Caco-2 (cell line): ENCODE measurements at regions not wholly inside any gene's neighbourhood (a gene's known extent, or its start where the extent isn't known, plus 50 kb on each side); places are given as distances from the start of the nearest gene placed in this dataset.

ENCODE experiments used
- BruUV-seq: library from RNA; stranded (reverse); fragments of 400-500 nt; replicated peaks from 2 replicates; lab custom pipeline; 2021; lab: Mats Ljungman, UMichigan
- CTCF ChIA-PET: fragments of 300-600 bp; sonication (Branson Sonifier 250); formaldehyde crosslinking; loops from one replicate; lab custom pipeline; 2022; ENCODE audit warnings: antibody characterized with exemption; lab: Charles Lee
- POLR2A ChIA-PET: fragments of 300-600 bp; sonication (Branson Sonifier 250); formaldehyde crosslinking; loops from one replicate; lab custom pipeline; 2022; ENCODE audit warnings: antibody characterized with exemption; lab: Charles Lee
- DNase-seq, 2 experiments: peaks; one replicate each; pipeline versions ENCODE4 v3.0.0 to v3.0.0-alpha.2; 2020 to 2022
- H3K27me3 ChIP-seq: replicated peaks from 2 replicates; pipeline ENCODE4 v1.6.0; 2011; ENCODE audit warnings: low read length; ENCODE audit not compliant: control insufficient read depth, insufficient read depth
- H3K36me3 ChIP-seq: 2 replicates; pipeline ENCODE4 v1.5.1; 2011; ENCODE audit warnings: low read length; ENCODE audit not compliant: control insufficient read depth, insufficient read depth
- H3K4me1 ChIP-seq: fragments of 250-450 bp; sonication (Bioruptor Pico); 2 replicates; pipeline ENCODE4 v1.5.1; 2020; ENCODE audit warnings: mild to moderate bottlenecking
- H3K4me3 ChIP-seq: 2 replicates; pipeline ENCODE4 v1.5.1; 2011; ENCODE audit warnings: low read depth, mild to moderate bottlenecking, control low read depth, low read length
- H3K9me3 ChIP-seq: fragments of 250-450 bp; sonication (Bioruptor Pico); 2 replicates; pipeline ENCODE4 v1.5.1; 2020; ENCODE audit warnings: mild to moderate bottlenecking, moderate library complexity
- H3K27ac Mint-ChIP-seq: one replicate; pipeline ENCODE4 v1.8.0; 2022; ENCODE audit warnings: mixed read lengths; ENCODE audit not compliant: unreplicated experiment
- H3K27me3 Mint-ChIP-seq: one replicate; pipeline ENCODE4 v1.8.0; 2022; ENCODE audit warnings: mixed read lengths; ENCODE audit not compliant: insufficient read depth, unreplicated experiment
- H3K36me3 Mint-ChIP-seq: one replicate; pipeline ENCODE4 v1.8.0; 2022; ENCODE audit warnings: mild to moderate bottlenecking, mixed read lengths; ENCODE audit not compliant: insufficient read depth, unreplicated experiment
- H3K4me1 Mint-ChIP-seq: one replicate; pipeline ENCODE4 v1.8.0; 2022; ENCODE audit warnings: low read depth, mixed read lengths; ENCODE audit not compliant: unreplicated experiment
- H3K4me3 Mint-ChIP-seq: one replicate; pipeline ENCODE4 v1.8.0; 2022; ENCODE audit warnings: mild to moderate bottlenecking, moderate library complexity, mixed read lengths; ENCODE audit not compliant: unreplicated experiment
- H3K9me3 Mint-ChIP-seq: one replicate; pipeline ENCODE4 v1.8.0; 2022; ENCODE audit warnings: mixed read lengths; ENCODE audit not compliant: unreplicated experiment
- CTCF ChIP-seq, 2 experiments: fragments of 200-600 bp in 1 of 2; IDR thresholded peaks; 1 replicate in 1 of 2; 2 replicates in 1 of 2; pipeline versions ENCODE4 v1.5.1 to v1.8.0; 2011 to 2022; ENCODE audit warnings: antibody characterized with exemption in 1 of 2, control low read depth in 1 of 2, inconsistent platforms in 1 of 2, low read depth in 1 of 2, low read length in 1 of 2, mild to moderate bottlenecking in 1 of 2, moderate library complexity in 1 of 2; ENCODE audit not compliant: insufficient read depth in 1 of 2, severe bottlenecking in 1 of 2, unreplicated experiment in 1 of 2
- intact Hi-C: fragments of 100-400 bp; cut with micrococcal nuclease; formaldehyde crosslinking; loops from one replicate; pipeline ENCODE4 v1.10.0; 2022; ENCODE audit not compliant: unreplicated experiment

- Histone ChIP-seq H3K27me3 (no peaks in the 10 kb centered on the region), H3K4me1 (no peaks in the 10 kb centered on the region), H3K4me3 (no peak overlapping the region), H3K9me3 (no peaks in the 10 kb centered on the region), H3K36me3 (no peaks in the 10 kb centered on the region)
- BruUV-seq = no TSS peak
- Mint-ChIP-seq H3K27me3 (peaks cover 12% of the 10 kb centered on the region), H3K9me3 (no peaks in the 10 kb centered on the region), H3K27ac (no peak overlapping the region), H3K36me3 (no peaks in the 10 kb centered on the region), H3K4me1 (no peaks in the 10 kb centered on the region), H3K4me3 (no peak overlapping the region)
- no peak for TF ChIP-seq CTCF (IDR thresholded peaks at IDR 0.05; ENCODE audit: insufficient read depth in 1 of 2, low read depth in 1 of 2, low read length in 1 of 2, severe bottlenecking in 1 of 2, unreplicated experiment in 1 of 2)
- ChIA-PET POLR2A (no interaction called here), CTCF (no interaction called here)
- DNase-seq = no peak
- intact Hi-C loops = no loop called here
Observed at GRCh38 chr2:144796164-144796563, 276.2 kb upstream of the ZEB2 start.

GRCh38 chr2:144785253-144785652 lies 265.3 kb upstream of the ZEB2 start:
- no TSS peak for BruUV-seq
- Mint-ChIP-seq H3K9me3 (no peaks in the 10 kb centered on the region), H3K4me1 (no peaks in the 10 kb centered on the region), H3K4me3 (no peak overlapping the region), H3K36me3 (no peaks in the 10 kb centered on the region), H3K27ac (no peak overlapping the region), H3K27me3 (no peaks in the 10 kb centered on the region)
- Histone ChIP-seq H3K4me1 (no peaks in the 10 kb centered on the region), H3K9me3 (no peaks in the 10 kb centered on the region), H3K27me3 (no peaks in the 10 kb centered on the region), H3K36me3 (no peaks in the 10 kb centered on the region), H3K4me3 (no peak overlapping the region)
- DNase-seq = no peak
- intact Hi-C loops = no loop called here
- ChIA-PET CTCF (no interaction called here), POLR2A (no interaction called here)
- no peak for TF ChIP-seq CTCF (IDR thresholded peaks at IDR 0.05; ENCODE audit: insufficient read depth in 1 of 2, low read depth in 1 of 2, low read length in 1 of 2, severe bottlenecking in 1 of 2, unreplicated experiment in 1 of 2)

GRCh38 chr2:144780983-144781382 lies 261.1 kb upstream of the ZEB2 start:
- no peaks in the 10 kb centered on the region for H3K9me3 ChIP-seq
- BruUV-seq = no TSS peak
- ChIA-PET POLR2A (no interaction called here), CTCF (no interaction called here)
- H3K36me3 ChIP-seq = no peaks in the 10 kb centered on the region
- no peaks in the 10 kb centered on the region for H3K27me3 ChIP-seq
- intact Hi-C loops = no loop called here
- no peak overlapping the region for H3K4me3 ChIP-seq
- H3K4me1 ChIP-seq = no peaks in the 10 kb centered on the region
- no peak overlapping the region for H3K4me3 Mint-ChIP-seq
- H3K4me1 Mint-ChIP-seq = no peaks in the 10 kb centered on the region
- TF ChIP-seq CTCF (IDR thresholded peaks at IDR 0.05; ENCODE audit: insufficient read depth in 1 of 2, low read depth in 1 of 2, low read length in 1 of 2, severe bottlenecking in 1 of 2, unreplicated experiment in 1 of 2) = no peak
- H3K27me3 Mint-ChIP-seq = no peaks in the 10 kb centered on the region
- no peaks in the 10 kb centered on the region for H3K9me3 Mint-ChIP-seq
- no peak overlapping the region for H3K27ac Mint-ChIP-seq
- H3K36me3 Mint-ChIP-seq = no peaks in the 10 kb centered on the region
- no peak for DNase-seq
